ENCODE measurements at regions not wholly inside any gene's neighbourhood (a gene's known extent, or its start where the extent isn't known, plus 50 kb on each side); places are given as distances from the start of the nearest gene placed in this dataset.

- DNase-seq (ENCODE audit: low spot score): no peak
- in situ Hi-C loops (cut with HindIII; ENCODE audit: low sequenced_read_pairs): no loop called here
These were observed 60.9 kb upstream of the WSB1 start for GRCh38 chr17:27233059-27233458.

GRCh38 chr17:27233776-27234175 is 60.1 kb upstream of the WSB1 start:
- DNase-seq (ENCODE audit: low spot score): no peak
- in situ Hi-C loops (cut with HindIII; ENCODE audit: low sequenced_read_pairs): no loop called here

GRCh38 chr17:27236717-27237315 is 57.1 kb upstream of the WSB1 start:
- DNase-seq (ENCODE audit: low spot score): peak; percentile 79
- in situ Hi-C loops (cut with HindIII; ENCODE audit: low sequenced_read_pairs): no loop called here

GRCh38 chr17:27237890-27238289 is 56.0 kb upstream of the WSB1 start:
- DNase-seq (ENCODE audit: low spot score): no peak
- in situ Hi-C loops (cut with HindIII; ENCODE audit: low sequenced_read_pairs): no loop called here

- no peak for DNase-seq (ENCODE audit: low spot score)
- in situ Hi-C loops (cut with HindIII; ENCODE audit: low sequenced_read_pairs): no loop called here
These were observed 54.9 kb upstream of the WSB1 start for GRCh38 chr17:27239046-27239445.

GRCh38 chr17:27239584-27239983 is 54.3 kb upstream of the WSB1 start:
- DNase-seq (ENCODE audit: low spot score): no peak
- in situ Hi-C loops (cut with HindIII; ENCODE audit: low sequenced_read_pairs): no loop called here

- in situ Hi-C loops (cut with HindIII; ENCODE audit: low sequenced_read_pairs): no loop called here
- DNase-seq (ENCODE audit: low spot score): no peak
These were observed 53.7 kb upstream of the WSB1 start for GRCh38 chr17:27240086-27240801.

GRCh38 chr17:27240802-27241155 is 53.1 kb upstream of the WSB1 start:
- no peak for DNase-seq (ENCODE audit: low spot score)
- in situ Hi-C loops (cut with HindIII; ENCODE audit: low sequenced_read_pairs): no loop called here

- in situ Hi-C loops (cut with HindIII; ENCODE audit: low sequenced_read_pairs): no loop called here
- no peak for DNase-seq (ENCODE audit: low spot score)
These were observed 52.5 kb upstream of the WSB1 start for GRCh38 chr17:27241346-27241946.

GRCh38 chr17:27242951-27243350 is 51.0 kb upstream of the WSB1 start:
- DNase-seq (ENCODE audit: low spot score): no peak
- in situ Hi-C loops (cut with HindIII; ENCODE audit: low sequenced_read_pairs): no loop called here

- in situ Hi-C loops (cut with HindIII; ENCODE audit: low sequenced_read_pairs): no loop called here
- no peak for DNase-seq (ENCODE audit: low spot score)
These were observed 49.9 kb upstream of the WSB1 start for GRCh38 chr17:27244011-27244410.
